NCI-H2171 treated with DMSO at 0.1 percent for 48 hours (cell line): ENCODE measurements at regions not wholly inside any gene's neighbourhood (a gene's known extent, or its start where the extent isn't known, plus 50 kb on each side); places are given as distances from the start of the nearest gene placed in this dataset.
"Not testable (repeated sequence)": the region's sequence is repeated elsewhere in the genome, so short reads cannot be mapped to it uniquely, and the experiment has no call there.

ENCODE experiments used
- DNase-seq: peaks from one replicate; lab custom pipeline; 2025; lab: John Stamatoyannopoulos, UW

DNA sequence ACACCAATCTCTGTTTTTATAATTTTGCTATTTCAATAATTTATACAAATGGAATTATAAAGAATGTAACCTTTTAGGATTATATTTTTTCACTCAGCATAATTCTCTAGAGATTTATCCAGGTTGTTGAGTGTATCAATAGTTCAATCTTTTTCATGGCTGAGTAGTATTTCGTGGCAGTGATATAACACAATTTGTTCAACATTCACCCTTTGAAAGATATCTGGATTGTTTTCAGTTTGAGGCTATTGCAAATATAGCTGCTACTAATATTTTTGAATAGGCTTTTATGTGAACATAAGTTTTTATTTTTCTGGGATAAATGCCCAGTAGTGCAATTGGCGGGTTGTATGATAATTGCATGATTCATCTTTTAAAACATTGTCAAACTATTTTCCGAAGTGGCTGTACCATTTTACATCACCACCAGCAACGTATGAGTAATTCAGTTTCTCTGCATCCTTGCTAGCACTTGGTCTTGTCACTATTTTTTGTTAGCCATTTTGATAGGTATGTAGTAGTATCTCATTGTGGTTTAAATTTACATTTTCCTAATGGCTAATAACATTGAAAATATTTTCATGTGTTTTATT lies 55.6 kb upstream of the ABCD3 start:
- DNase-seq = no peak

GRCh38 chr1:94358630-94359599 lies 59.3 kb upstream of the ABCD3 start:
- DNase-seq = no peak

DNA sequence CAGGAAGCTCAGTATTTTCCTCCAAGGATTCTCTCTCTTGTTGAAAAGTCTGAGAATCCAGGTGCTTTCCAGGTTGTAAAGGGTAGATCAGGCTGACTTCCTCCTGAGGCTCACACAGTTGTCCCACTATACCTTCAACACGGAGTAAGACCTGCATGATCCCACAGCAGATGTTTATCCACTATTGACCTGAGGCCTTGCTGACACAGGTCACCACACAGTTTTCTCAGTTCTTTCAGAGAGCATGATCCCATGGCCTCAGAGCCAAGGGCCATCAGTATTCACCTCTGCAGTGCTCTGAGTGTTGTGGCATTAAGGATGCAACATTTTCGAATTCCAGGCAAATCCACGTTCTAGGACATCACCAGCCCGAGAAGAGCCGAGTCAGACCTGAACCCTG lies 60.5 kb upstream of the ABCD3 start:
- no peak for DNase-seq

DNA sequence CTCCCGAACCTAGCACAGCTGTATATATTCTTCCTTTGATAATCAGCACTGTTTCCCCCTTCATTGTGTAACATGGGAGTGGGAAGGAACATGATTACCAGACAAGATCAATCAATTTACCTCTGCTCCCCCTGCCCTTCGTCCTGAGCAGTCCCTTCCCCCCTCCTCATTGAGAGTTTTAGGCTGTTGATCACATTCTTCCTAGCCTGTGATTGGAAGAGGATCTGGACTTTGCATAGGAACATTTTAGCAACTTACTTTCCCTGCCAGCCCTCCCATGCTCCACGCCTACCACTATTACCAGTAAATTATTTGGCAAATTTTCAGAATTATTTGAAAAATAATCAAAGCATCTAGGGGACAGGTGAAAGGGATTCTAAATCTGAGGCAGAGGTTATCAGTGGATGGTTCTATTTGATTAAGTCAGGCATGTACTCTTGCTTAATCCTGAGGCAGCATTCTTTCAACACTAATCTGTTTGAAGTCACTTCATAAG lies 62.7 kb upstream of the ABCD3 start:
- no peak for DNase-seq

GRCh38 chr1:94351481-94351880 lies 66.7 kb upstream of the ABCD3 start:
- no peak for DNase-seq

DNA sequence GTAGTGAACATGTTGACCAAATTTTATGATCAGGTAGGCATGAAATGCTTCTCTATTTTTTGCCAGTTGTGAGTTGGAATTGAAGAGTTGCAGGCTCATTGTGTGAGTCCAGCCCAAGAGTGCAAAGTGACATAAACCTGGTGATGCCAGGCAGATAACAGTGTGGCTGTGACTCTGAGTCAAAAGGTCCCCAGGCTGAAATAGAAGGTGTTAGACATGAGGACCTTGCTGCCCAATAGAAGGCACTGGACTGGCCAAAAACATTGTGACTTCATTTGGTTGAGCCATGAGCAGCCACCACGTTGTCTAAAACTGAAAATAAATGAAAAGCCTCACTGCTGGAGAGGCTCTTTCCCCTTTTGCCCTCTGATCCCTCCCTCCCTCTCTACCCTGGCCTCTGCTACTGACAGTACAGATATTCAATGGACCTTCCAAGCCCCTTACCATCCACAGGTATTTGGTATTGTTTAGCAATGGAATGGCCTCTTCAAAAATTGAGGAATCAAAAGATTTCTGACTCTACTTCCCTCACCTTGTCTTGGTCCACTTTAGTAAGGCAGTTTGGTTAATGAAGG lies 67.8 kb upstream of the ABCD3 start:
- no peak for DNase-seq

GRCh38 chr1:94349853-94350252 lies 68.3 kb upstream of the ABCD3 start:
- no peak for DNase-seq

GRCh38 chr1:94348386-94348785 lies 69.8 kb upstream of the ABCD3 start:
- DNase-seq = not testable (repeated sequence)

GRCh38 chr1:94345148-94345721 lies 73.0 kb upstream of the ABCD3 start:
- DNase-seq = no peak

GRCh38 chr1:94342416-94342815 lies 75.8 kb upstream of the ABCD3 start:
- no peak for DNase-seq

DNA sequence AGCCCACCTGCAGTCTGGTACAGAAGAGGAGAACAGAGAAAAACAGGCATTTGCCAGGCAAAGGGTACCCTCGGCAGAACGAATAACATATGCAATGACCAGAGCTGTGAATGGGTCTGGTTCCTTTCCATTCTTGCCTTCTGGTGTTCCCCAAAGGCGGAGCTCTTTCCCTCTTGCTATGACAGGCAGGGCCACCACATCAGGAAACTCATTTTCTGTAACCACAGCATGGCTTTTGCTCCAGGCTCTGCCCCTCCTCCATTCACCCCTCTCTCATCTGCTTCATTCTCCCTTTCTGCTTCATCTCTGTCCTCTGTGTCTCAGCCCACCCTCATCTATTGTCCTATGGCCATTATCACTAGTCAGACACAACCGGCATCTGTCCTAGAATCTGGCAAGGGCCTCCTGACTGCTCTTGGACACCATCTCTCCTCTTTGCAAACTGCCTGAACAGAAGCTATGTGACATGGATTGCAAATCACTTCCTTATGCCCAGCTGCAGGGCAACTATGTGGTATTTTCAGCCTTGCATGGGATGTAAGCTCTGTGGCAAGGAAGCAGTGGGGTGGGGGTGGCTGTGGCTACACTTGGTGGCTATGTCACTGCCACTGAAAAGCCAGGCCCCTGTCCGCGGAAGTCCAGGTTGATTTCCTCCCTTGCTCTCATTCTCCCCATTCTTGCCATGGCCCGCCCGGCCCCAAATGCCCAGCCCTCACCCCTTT lies 78.8 kb upstream of the ABCD3 start:
- DNase-seq = no peak

- no peak for DNase-seq
Observed at GRCh38 chr1:94336991-94337390, 81.2 kb upstream of the ABCD3 start.

- peak; percentile 67 for DNase-seq
Observed at GRCh38 chr1:94335950-94336349, 82.2 kb upstream of the ABCD3 start.

- DNase-seq = no peak
Observed at GRCh38 chr1:94335447-94335846, 82.7 kb upstream of the ABCD3 start.

GRCh38 chr1:94334764-94335163 lies 83.4 kb upstream of the ABCD3 start:
- DNase-seq = no peak

DNA sequence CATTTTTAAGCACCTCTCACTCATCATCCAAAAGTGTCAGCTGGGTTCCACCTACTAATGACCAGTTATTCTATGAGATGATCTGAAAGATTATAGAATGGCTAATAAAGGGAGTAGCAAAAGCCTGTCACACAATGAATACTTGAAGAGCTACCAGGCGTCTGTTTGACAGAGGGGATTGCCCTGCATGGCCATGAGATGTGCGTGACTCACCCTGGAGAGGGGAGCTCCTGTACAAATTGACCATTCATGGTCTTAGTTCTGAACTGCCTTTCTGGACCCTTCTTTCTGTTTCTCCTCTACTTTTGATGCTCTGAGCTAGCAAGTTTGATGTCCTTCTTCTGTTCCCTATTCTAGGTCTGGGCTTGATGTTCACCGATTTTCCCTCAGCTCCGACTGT lies 85.2 kb upstream of the ABCD3 start:
- no peak for DNase-seq

GRCh38 chr1:94332516-94332915 lies 85.7 kb upstream of the ABCD3 start:
- no peak for DNase-seq

DNA sequence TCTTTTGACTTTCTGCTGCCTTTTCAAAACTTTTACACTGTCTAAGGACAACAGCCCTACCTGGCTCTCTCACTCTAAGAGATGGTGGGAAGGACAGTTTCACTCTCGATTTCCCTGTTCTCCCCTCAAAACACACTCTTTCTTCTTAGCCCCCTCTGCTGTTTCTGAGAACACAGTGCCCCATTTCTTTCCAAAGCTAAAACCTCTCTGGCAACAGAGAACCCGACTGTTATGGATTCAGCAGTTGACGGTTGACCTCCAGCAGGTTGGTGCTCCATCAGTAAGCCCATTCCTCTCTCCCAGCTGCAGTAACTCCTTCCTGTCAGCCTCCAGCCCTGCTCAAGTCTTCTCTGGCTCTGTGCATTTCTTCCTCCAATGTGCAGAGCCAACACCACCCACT lies 88.2 kb upstream of the ABCD3 start:
- DNase-seq = no peak

- no peak for DNase-seq
Observed at GRCh38 chr1:94329276-94329675, 88.9 kb upstream of the ABCD3 start.

DNA sequence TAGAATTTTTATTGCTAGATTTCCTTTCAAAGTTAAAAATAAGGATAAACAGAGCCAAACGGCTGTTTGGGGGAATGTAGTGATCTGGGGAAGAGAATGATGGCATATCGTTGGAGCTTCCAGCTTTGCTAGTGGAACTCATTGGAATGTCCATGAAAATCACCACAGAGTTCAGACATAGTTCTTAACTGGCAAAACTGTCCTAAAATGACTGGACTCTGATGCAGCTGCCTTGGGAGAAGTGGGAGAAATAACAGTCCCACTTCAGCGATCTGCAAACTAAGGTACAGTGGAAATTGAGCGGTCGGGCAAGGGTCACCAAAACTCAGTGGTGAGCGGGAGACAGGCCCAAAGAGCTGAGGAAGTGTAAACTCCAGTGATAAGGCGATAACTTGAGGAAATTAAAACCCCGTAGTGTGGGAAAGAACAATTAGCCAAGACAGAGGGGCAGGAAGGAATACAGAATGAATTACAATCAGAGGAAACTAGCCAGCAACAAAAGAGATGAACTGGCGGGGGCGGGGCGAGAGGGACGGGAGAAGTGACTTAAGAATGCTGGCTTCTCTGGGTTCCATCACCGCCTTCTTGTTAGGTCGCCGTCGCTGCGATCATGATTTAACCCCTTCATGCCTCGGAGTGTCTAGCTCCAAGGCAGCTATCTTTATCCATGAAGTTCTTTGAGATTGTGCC lies 89.8 kb upstream of the ARHGAP29 start:
- DNase-seq = no peak

- DNase-seq = no peak
Observed at GRCh38 chr1:94326329-94326728, 88.9 kb upstream of the ARHGAP29 start.
